ENCODE measurements at regions not wholly inside any gene's neighbourhood (a gene's known extent, or its start where the extent isn't known, plus 50 kb on each side); places are given as distances from the start of the nearest gene placed in this dataset.

DNA sequence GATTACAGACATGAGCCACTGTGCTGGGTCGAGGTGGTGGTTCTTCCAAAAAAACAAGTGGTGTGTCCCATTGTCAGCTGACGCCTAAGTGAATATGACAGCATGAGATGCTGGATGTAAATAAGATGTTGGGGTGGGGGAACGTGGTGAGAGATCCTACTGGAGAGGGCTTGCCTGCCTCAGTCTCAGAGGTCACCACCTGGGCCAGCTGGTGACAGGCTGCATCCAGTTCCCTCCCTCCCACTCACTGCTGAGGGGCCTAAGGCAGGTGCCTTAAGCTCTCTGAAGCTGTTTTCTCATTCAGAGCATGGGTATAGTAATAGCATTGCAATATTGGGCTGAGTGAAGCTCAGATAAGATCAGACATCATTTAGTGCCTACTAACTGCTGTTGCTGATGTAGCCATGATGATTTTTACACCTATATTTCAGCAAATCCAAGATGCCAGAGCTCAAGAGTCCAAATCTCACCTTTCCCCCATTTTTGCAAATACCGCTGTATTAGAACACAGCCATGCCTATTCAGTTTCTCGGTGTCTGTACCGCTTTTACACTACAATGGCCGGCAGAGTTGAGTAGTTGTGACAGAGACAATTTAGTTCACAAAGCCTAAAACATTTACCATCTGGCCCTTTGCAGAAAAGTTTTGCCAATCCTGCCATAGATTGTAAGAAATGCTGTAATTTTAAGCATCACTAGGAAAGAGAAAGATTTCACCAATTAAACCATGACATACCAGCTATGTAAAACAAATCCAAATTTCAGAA lies 171.3 kb downstream of the ANKRD60 start:
- TF ChIP-seq CTCF (IDR thresholded peaks at IDR 0.05) (no peak), POLR2A (IDR thresholded peaks at IDR 0.05) (no peak), POLR2AphosphoS5 (IDR thresholded peaks at IDR 0.05) (no peak)
